Dermis microvascular lymphatic vessel endothelial cell (primary cell): ENCODE measurements at regions not wholly inside any gene's neighbourhood (a gene's known extent, or its start where the extent isn't known, plus 50 kb on each side); places are given as distances from the start of the nearest gene placed in this dataset.
"Not testable (repeated sequence)": the region's sequence is repeated elsewhere in the genome, so short reads cannot be mapped to it uniquely, and the experiment has no call there.

Experiments
- DNase-seq, 2 donors: peaks; one replicate each; pipeline versions ENCODE4 v3.0.0 to v3.0.0-alpha.2; 2010; ENCODE audit warnings: low read depth in 2 of 2

GRCh38 chr6:146984251-146984924, 219.8 kb upstream of the STXBP5 start:
- DNase-seq, result no peak

- DNase-seq, result no peak
Observed at GRCh38 chr6:146985111-146985510, 219.1 kb upstream of the STXBP5 start.

GRCh38 chr6:146985966-146986365, 218.3 kb upstream of the STXBP5 start:
- DNase-seq, result no peak

- DNase-seq, result not testable (repeated sequence)
Observed at GRCh38 chr6:146987938-146988337, 216.3 kb upstream of the STXBP5 start.

- DNase-seq, result no peak
Observed at GRCh38 chr6:146989860-146990259, 214.4 kb upstream of the STXBP5 start.

GRCh38 chr6:146990284-146990683, 213.9 kb upstream of the STXBP5 start:
- DNase-seq, result no peak

- peak; percentile 41 to 81 for DNase-seq
Observed at GRCh38 chr6:146990821-146991798, 213.1 kb upstream of the STXBP5 start.

GRCh38 chr6:146997062-146997461, 207.2 kb upstream of the STXBP5 start:
- no peak for DNase-seq

- no peak for DNase-seq
Observed at GRCh38 chr6:146999766-147000165, 204.5 kb upstream of the STXBP5 start.

- peak in 1 of 2 donors; percentile 23 for DNase-seq
Observed at GRCh38 chr6:147000545-147001488, 203.4 kb upstream of the STXBP5 start.

GRCh38 chr6:147001621-147002020, 202.6 kb upstream of the STXBP5 start:
- no peak for DNase-seq

- no peak for DNase-seq
Observed at GRCh38 chr6:147003186-147003585, 201.0 kb upstream of the STXBP5 start.

- DNase-seq, result no peak
Observed at GRCh38 chr6:147005499-147005898, 198.7 kb upstream of the STXBP5 start.

- DNase-seq, result no peak
Observed at GRCh38 chr6:147007441-147007840, 196.8 kb upstream of the STXBP5 start.

GRCh38 chr6:147009358-147009757, 194.9 kb upstream of the STXBP5 start:
- DNase-seq, result no peak

- DNase-seq, result no peak
Observed at GRCh38 chr6:147015674-147016073, 188.5 kb upstream of the STXBP5 start.

GRCh38 chr6:147016440-147016839, 187.8 kb upstream of the STXBP5 start:
- DNase-seq, result no peak

GRCh38 chr6:147017153-147017552, 187.1 kb upstream of the STXBP5 start:
- no peak for DNase-seq

GRCh38 chr6:147019001-147019400, 185.2 kb upstream of the STXBP5 start:
- no peak for DNase-seq

GRCh38 chr6:147022041-147022440, 182.2 kb upstream of the STXBP5 start:
- no peak for DNase-seq

GRCh38 chr6:147023148-147023547, 181.1 kb upstream of the STXBP5 start:
- no peak for DNase-seq

- no peak for DNase-seq
Observed at GRCh38 chr6:147023581-147023980, 180.6 kb upstream of the STXBP5 start.
